IPS-15b (cell line): ENCODE measurements at regions not wholly inside any gene's neighbourhood (a gene's known extent, or its start where the extent isn't known, plus 50 kb on each side); places are given as distances from the start of the nearest gene placed in this dataset.

Experiments
- H3K27me3 ChIP-seq: one replicate; pipeline ENCODE4 v1.6.1; 2013; ENCODE audit warnings: low read length; ENCODE audit not compliant: control insufficient read depth, insufficient read depth
- H3K36me3 ChIP-seq: one replicate; pipeline ENCODE4 v1.6.1; 2013; ENCODE audit warnings: low read length; ENCODE audit not compliant: control insufficient read depth, insufficient read depth
- H3K4me1 ChIP-seq: one replicate; pipeline ENCODE4 v1.6.1; 2013; ENCODE audit warnings: mild to moderate bottlenecking, low read length; ENCODE audit not compliant: control insufficient read depth, insufficient read depth
- H3K4me3 ChIP-seq: one replicate; pipeline ENCODE4 v1.5.1; 2013; ENCODE audit warnings: low read depth, low read length
- H3K9ac ChIP-seq: one replicate; pipeline ENCODE4 v1.6.1; 2013; ENCODE audit warnings: low read depth, mild to moderate bottlenecking, low read length
- H3K9me3 ChIP-seq: one replicate; pipeline ENCODE4 v1.6.1; 2013; ENCODE audit warnings: mild to moderate bottlenecking, low read length; ENCODE audit not compliant: control insufficient read depth, insufficient read depth

DNA sequence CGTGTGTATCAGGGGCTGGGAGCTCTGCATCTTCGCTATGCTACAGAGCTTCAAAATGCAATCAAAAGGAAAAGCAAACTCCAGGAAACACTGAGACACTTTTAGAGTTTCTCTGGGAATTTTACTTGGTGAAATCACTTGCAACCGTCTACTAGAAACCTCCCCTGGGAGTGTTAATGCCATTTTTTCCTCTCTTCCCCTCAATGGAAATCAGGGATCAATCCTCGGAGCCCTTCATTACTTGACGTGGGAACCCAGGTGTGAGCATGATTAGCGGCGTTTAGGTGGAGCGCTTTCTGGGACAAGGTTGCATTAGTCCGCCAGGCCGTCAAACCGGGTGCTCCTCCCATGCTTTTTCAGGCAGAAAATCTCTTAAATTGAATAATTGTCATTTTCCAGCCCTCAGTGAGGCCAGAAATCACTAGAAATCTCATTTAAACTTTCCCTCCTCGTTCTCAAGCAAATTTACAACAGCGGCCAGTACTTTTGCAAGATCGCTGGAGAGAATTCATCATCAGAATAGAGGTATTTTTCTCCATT, 191.3 kb downstream of the IRX1 start:
- Histone ChIP-seq H3K9me3 (no peaks in the 10 kb centered on the region), H3K36me3 (no peaks in the 10 kb centered on the region), H3K4me3 (peak overlapping the region; percentile 10), H3K4me1 (peaks cover 17% of the 10 kb centered on the region), H3K27me3 (peaks cover 10% of the 10 kb centered on the region), H3K9ac (peak overlapping the region; percentile 12)

DNA sequence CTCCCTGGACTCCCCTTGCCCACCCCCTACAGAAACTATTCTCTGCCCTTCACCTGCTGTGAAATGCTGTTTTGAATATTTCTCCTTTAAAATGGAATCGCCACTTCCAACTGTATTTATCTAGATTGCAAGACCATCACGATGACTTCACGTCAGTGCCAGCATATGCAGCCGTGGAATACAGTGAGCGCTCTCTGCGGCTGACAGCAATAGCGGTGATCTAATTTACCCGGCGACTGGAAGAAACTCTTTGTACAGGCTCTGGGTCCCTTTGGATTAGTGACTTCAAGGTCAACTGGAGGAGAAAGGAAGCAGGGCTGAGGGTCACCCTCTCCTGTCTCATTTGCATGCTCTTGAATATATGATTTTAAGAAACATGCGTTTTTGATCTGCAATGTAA, 192.0 kb downstream of the IRX1 start:
- Histone ChIP-seq H3K27me3 (peaks cover 10% of the 10 kb centered on the region), H3K4me1 (peaks cover 17% of the 10 kb centered on the region), H3K36me3 (no peaks in the 10 kb centered on the region), H3K9ac (no peak overlapping the region), H3K9me3 (no peaks in the 10 kb centered on the region), H3K4me3 (peak overlapping the region; percentile 10)

DNA sequence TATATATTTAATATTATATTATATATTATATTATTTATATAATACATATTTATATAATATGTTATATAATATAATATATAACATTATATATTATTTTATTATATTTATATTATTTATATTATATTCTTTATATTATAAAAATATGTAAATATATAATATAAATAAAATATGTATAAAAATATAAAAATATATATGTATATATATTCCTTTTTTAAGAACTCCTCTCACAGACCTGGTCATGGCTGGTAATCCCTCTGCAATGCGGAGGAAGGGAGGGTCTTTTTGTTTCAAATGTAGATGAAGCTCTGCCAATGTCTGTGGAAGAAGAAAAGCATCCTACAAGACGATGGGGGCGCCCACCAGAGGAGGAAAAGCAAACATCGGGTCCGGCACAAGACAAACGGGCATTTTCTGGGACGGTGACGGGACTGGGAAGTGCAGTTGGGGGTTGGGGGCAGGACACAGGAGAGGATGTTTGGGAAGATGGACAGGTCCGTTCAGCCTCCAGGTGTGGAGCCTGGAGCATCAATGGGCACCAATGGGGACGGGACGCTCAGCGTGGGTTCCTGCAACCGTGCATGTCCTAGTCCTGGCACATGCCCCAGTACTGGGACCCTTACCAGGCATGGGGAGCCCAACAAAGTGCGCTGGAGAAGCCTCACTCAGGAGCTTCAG, 194.0 kb downstream of the IRX1 start:
- peaks cover 10% of the 10 kb centered on the region for H3K27me3 ChIP-seq
- no peak overlapping the region for H3K9ac ChIP-seq
- peaks cover 17% of the 10 kb centered on the region for H3K4me1 ChIP-seq
- no peaks in the 10 kb centered on the region for H3K9me3 ChIP-seq
- no peak overlapping the region for H3K4me3 ChIP-seq
- no peaks in the 10 kb centered on the region for H3K36me3 ChIP-seq

DNA sequence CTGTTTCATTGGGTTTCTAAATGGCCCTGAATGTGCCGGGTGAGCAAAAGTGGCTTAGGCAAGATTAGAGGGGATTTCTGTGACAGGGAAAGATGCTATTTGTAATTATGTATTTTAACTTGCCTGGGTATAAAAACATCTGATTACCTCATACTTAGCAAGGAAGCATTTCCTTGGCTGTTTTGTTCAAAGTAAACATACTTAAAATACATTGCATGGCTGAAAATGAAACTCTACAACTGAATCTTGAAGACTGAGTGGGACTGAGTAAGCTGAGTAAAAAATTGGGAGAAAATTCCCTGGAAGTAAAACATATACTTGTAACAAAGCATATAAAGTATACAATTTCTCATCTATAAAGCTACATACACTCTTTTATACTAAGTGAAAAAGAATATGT, 197.5 kb downstream of the IRX1 start:
- Histone ChIP-seq H3K4me1 (peaks cover 8% of the 10 kb centered on the region), H3K36me3 (no peaks in the 10 kb centered on the region), H3K9ac (no peak overlapping the region), H3K27me3 (peaks cover 10% of the 10 kb centered on the region), H3K4me3 (no peak overlapping the region), H3K9me3 (no peaks in the 10 kb centered on the region)

DNA sequence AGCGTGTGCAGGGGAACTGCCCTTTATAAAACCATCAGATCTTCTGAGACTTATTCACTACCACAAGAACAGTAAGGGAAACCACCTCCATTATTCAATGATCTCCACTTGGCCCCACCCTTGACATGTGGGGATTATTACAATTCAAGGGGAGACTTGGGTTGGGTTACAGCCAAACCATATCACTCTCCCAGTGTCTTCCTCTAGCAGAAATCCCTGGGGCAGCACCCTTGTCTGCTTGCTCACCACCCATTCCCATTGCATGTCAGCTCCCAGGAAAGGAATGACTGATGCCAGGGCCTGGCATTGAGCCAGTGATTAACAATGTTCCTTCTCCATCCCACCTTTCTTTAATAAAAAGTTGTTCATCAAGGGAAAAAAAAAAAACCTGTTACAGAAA, 199.0 kb downstream of the IRX1 start:
- no peaks in the 10 kb centered on the region for H3K9me3 ChIP-seq
- peaks cover 10% of the 10 kb centered on the region for H3K27me3 ChIP-seq
- H3K9ac ChIP-seq = no peak overlapping the region
- H3K4me1 ChIP-seq = peaks cover 4% of the 10 kb centered on the region
- no peak overlapping the region for H3K4me3 ChIP-seq
- no peaks in the 10 kb centered on the region for H3K36me3 ChIP-seq

DNA sequence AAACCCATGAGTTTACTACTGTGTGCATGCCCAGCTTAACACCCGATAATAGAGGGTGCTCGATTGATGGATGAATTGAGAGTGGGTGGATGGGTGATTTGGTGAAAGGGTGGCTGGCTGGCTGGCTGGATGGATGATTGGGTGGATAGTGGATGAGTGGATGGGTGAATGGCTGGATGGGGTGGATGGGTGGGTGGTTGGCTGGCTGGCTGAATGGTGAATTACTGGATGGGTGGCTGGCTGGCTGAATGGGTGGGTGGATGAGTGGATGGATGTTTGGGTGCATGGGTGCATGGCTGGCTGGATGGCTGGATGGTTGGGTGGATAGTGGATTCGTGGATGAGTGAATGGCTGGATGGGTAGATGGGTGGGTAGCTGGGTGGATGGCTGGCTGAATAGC, 201.1 kb downstream of the IRX1 start:
- H3K4me1 ChIP-seq = peaks cover 2% of the 10 kb centered on the region
- H3K9me3 ChIP-seq = no peaks in the 10 kb centered on the region
- no peak overlapping the region for H3K4me3 ChIP-seq
- no peaks in the 10 kb centered on the region for H3K36me3 ChIP-seq
- no peaks in the 10 kb centered on the region for H3K27me3 ChIP-seq
- no peak overlapping the region for H3K9ac ChIP-seq

DNA sequence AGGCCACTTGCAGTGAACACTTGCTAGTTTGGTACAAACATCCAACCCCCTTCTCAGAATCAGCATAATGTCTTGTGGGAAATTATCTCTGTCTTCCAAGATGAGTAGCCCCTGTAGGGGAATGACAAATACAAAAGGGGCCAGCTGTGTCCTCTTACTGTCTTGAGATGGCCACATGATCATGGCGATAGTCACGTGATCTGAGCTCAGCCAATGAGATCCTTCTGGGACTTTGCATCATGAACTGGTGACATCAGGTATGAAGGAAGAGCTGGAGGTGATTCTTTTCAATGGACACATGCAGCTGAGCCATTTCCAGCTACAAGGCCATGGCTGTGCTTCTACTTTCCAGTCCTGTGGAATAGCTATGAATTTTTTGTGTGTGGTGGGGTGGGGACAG, 206.3 kb downstream of the IRX1 start:
- Histone ChIP-seq H3K4me1 (no peaks in the 10 kb centered on the region), H3K4me3 (no peak overlapping the region), H3K27me3 (no peaks in the 10 kb centered on the region), H3K9ac (no peak overlapping the region), H3K9me3 (no peaks in the 10 kb centered on the region), H3K36me3 (no peaks in the 10 kb centered on the region)

DNA sequence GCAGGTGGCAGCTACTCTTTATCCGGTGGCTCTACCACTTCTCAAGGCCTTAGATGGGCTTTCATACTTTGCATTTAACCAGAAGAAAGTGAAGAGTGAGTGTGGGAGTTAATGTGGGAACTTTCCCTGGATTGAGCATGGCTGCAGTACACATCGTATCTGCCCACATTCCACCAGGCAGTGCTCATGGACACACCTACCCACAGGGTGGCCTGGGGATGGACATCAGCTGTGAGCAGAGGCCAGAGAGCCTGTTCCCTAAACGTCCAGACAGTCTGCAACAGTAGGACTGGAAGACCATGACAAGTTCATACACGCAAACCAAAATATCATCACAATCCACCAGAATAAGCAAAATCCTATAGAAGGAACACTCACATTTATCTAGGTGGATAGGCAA, 213.8 kb downstream of the IRX1 start:
- peaks cover 5% of the 10 kb centered on the region for H3K9me3 ChIP-seq
- H3K4me1 ChIP-seq = no peaks in the 10 kb centered on the region
- H3K36me3 ChIP-seq = no peaks in the 10 kb centered on the region
- no peak overlapping the region for H3K9ac ChIP-seq
- no peak overlapping the region for H3K4me3 ChIP-seq
- H3K27me3 ChIP-seq = no peaks in the 10 kb centered on the region

DNA sequence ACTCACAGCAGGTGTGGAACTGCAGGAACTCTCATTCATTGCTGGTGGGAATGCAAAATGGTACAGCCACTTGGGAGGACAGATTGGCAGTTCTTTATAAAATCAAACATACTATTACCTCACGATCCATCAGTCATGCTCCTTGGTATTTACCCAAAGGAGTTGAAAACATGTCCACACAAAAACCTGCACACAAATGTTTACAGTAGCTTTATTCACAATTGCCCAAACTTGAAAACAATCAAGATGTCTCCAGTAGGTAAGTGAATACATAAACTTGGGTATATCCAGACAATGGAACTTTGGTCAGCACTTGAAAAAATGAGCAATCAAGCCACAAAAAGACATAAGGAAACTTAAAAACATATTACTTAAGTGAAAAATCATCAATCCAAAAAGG, 215.5 kb downstream of the IRX1 start:
- no peaks in the 10 kb centered on the region for H3K4me1 ChIP-seq
- H3K9me3 ChIP-seq = peaks cover 5% of the 10 kb centered on the region
- H3K36me3 ChIP-seq = no peaks in the 10 kb centered on the region
- no peaks in the 10 kb centered on the region for H3K27me3 ChIP-seq
- no peak overlapping the region for H3K9ac ChIP-seq
- H3K4me3 ChIP-seq = no peak overlapping the region

DNA sequence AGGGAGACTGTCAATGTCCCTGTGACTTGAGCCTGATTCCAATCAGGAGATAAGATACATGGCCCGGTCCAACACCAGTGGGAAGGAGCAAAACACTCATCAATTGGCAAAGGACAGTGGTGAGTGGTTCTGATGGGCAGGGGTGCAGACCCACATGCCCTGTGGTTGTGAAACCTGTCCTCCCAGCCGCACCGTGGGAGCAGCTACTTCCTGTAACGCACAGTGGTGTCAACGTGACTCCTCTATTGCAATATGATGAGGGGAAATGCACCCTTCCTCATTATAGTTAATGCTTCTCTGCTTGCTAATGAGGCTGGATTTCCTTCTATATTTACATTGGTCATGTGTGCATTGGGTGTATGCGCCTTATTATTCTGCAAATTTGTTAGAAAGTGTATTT, 223.0 kb downstream of the IRX1 start:
- Histone ChIP-seq H3K27me3 (no peaks in the 10 kb centered on the region), H3K4me1 (no peaks in the 10 kb centered on the region), H3K9me3 (no peaks in the 10 kb centered on the region), H3K4me3 (no peak overlapping the region), H3K9ac (no peak overlapping the region), H3K36me3 (no peaks in the 10 kb centered on the region)

DNA sequence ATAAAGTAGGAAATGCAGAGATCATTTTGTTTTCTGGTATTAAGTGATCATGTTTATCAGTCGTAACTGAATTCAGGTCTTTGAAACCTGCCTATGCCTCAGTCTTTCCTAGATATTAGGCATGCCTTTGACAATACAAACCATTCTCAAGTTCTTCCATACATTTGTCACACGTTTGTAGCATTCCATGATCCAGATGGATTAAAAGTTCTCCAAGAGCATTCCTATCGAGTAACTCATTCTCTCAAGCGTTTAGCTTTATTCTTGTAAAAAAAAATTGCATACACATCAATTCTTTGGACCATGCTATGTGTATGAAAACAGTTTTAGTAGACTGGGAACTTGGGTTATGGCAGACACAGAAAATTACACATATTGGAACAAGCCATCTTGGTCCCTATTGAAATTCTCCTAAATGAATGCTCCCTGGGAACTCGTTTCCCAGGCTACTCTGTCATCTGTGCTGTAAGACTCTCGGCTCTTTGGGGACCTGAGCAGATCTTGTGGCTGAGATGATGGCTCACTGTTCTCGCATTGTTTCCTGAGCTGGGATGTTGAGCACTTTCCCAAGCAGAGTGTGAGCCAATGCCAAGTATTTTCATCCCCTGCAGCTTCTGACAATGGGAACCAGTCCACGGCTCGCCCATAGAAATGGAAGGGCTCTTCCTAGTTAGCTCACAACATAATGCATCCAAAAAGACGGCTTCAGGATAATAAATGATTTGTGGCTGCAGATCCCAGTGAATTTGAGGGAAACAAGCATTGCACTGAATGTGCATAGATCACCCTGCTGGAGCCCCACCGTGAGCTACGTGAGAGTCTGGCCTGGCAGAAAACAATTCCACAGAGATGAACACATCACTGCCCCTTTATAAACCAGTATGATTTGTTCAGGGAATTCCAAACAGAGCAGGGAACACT, 230.2 kb downstream of the IRX1 start:
- no peak overlapping the region for H3K9ac ChIP-seq
- H3K4me3 ChIP-seq = no peak overlapping the region
- H3K4me1 ChIP-seq = no peaks in the 10 kb centered on the region
- no peaks in the 10 kb centered on the region for H3K9me3 ChIP-seq
- H3K27me3 ChIP-seq = no peaks in the 10 kb centered on the region
- no peaks in the 10 kb centered on the region for H3K36me3 ChIP-seq

DNA sequence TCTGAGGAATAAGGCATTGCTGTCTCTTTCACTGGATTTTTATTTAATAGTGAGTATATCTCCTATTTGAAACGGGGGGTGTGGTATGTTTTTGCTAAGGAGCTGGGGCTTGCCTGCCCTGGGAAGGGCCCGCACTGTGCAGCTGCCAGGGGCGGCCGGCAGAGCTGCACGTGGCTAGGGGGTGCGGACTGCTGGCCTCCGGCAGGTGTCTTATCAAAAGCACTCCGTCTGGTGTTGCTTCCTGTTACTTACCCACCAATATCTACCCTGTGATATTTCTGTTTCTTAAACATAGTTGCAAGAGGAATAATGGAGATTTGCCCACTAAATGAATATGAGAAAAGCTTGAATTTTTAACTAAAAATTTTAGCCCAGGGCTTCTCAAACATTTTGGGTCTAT, 232.0 kb downstream of the IRX1 start:
- Histone ChIP-seq H3K4me1 (no peaks in the 10 kb centered on the region), H3K27me3 (no peaks in the 10 kb centered on the region), H3K9ac (no peak overlapping the region), H3K4me3 (no peak overlapping the region), H3K9me3 (no peaks in the 10 kb centered on the region), H3K36me3 (no peaks in the 10 kb centered on the region)
